CD14-positive monocyte (primary cell): ENCODE measurements at regions not wholly inside any gene's neighbourhood (a gene's known extent, or its start where the extent isn't known, plus 50 kb on each side); places are given as distances from the start of the nearest gene placed in this dataset.
"Not testable (repeated sequence)": the region's sequence is repeated elsewhere in the genome, so short reads cannot be mapped to it uniquely, and the experiment has no call there.

Experiments
- DNase-seq, 3 donors: peaks; one replicate each; pipeline ENCODE4 v3.0.0-alpha.2; 2011 to 2022
- H2AFZ ChIP-seq: 2 replicates; pipeline ENCODE4 v1.6.0; 2012; ENCODE audit warnings: mild to moderate bottlenecking, low read depth, low read length, inconsistent platforms; ENCODE audit not compliant: insufficient read depth, poor library complexity, severe bottlenecking
- H3K27ac ChIP-seq, 2 donors: 1 replicate in 1 of 2; 2 replicates in 1 of 2; pipeline ENCODE4 v1.5.1; 2012 to 2013; ENCODE audit warnings: low read length in 2 of 2, control low read depth in 1 of 2, inconsistent platforms in 1 of 2, low read depth in 1 of 2, mild to moderate bottlenecking in 1 of 2
- H3K27me3 ChIP-seq, 2 donors: one replicate each; pipeline versions ENCODE4 v1.6.0 to v1.6.1; 2011 to 2013; ENCODE audit warnings: low read length in 2 of 2; ENCODE audit not compliant: control insufficient read depth in 2 of 2, insufficient read depth in 2 of 2
- H3K36me3 ChIP-seq, 2 donors: replicated peaks in 1 of 2; 1 replicate in 1 of 2; 2 replicates in 1 of 2; pipeline versions ENCODE4 v1.5.1 to v1.6.1; 2012 to 2013; ENCODE audit warnings: low read length in 2 of 2, control low read depth in 1 of 2, inconsistent platforms in 1 of 2, mild to moderate bottlenecking in 1 of 2; ENCODE audit not compliant: insufficient read depth in 2 of 2, control insufficient read depth in 1 of 2
- H3K4me1 ChIP-seq, 2 donors: 1 replicate in 1 of 2; 2 replicates in 1 of 2; pipeline versions ENCODE4 v1.5.1 to v1.6.1; 2012 to 2013; ENCODE audit warnings: low read length in 2 of 2, control low read depth in 1 of 2, inconsistent platforms in 1 of 2, mild to moderate bottlenecking in 1 of 2, moderate library complexity in 1 of 2; ENCODE audit not compliant: insufficient read depth in 2 of 2, control insufficient read depth in 1 of 2
- H3K4me2 ChIP-seq: replicated peaks from 2 replicates; pipeline ENCODE3; 2012; ENCODE audit warnings: low read length, moderate library complexity, mild to moderate bottlenecking; ENCODE audit not compliant: poor library complexity, severe bottlenecking; ENCODE audit errors: extremely low read depth
- H3K4me3 ChIP-seq, 3 experiments: fragments of 200-600 bp in 1 of 3; sonication (generic) in 1 of 3; replicated peaks in 1 of 3; 1 replicate in 2 of 3; 2 replicates in 1 of 3; pipeline ENCODE4 v1.5.1; 2011 to 2013; ENCODE audit warnings: low read length in 3 of 3, mild to moderate bottlenecking in 3 of 3, control low read depth in 2 of 3, low read depth in 2 of 3, inconsistent platforms in 1 of 3, moderate library complexity in 1 of 3
- H3K79me2 ChIP-seq: 2 replicates; pipeline ENCODE4 v1.6.0; 2012; ENCODE audit warnings: mild to moderate bottlenecking, control low read depth, inconsistent platforms, low read length, moderate library complexity; ENCODE audit not compliant: insufficient read depth
- H3K9ac ChIP-seq: 2 replicates; pipeline ENCODE4 v1.6.0; 2017; ENCODE audit warnings: low read length, mild to moderate bottlenecking; ENCODE audit not compliant: insufficient read depth, poor library complexity, severe bottlenecking
- H3K9me3 ChIP-seq, 2 donors: replicated peaks in 1 of 2; 1 replicate in 1 of 2; 2 replicates in 1 of 2; pipeline versions ENCODE4 v1.5.1 to v1.6.1; 2012 to 2013; ENCODE audit warnings: low read length in 2 of 2, control low read depth in 1 of 2; ENCODE audit not compliant: control insufficient read depth in 1 of 2, insufficient read depth in 1 of 2
- H4K20me1 ChIP-seq: 2 replicates; pipeline ENCODE4 v1.6.0; 2012; ENCODE audit warnings: mild to moderate bottlenecking, low read length, control low read depth, moderate library complexity; ENCODE audit not compliant: insufficient read depth
- H3K27ac Mint-ChIP-seq, 7 donors: one replicate each; pipeline ENCODE4 v1.8.0; 2020; ENCODE audit warnings: mild to moderate bottlenecking in 7 of 7, mixed read lengths in 7 of 7, moderate library complexity in 6 of 7, inconsistent platforms in 2 of 7
- H3K27me3 Mint-ChIP-seq, 3 donors: one replicate each; pipeline ENCODE4 v1.8.0; 2021 to 2022; ENCODE audit warnings: low read depth in 3 of 3, mild to moderate bottlenecking in 3 of 3, mixed read lengths in 3 of 3, moderate library complexity in 3 of 3, inconsistent platforms in 1 of 3
- H3K36me3 Mint-ChIP-seq, 2 donors: one replicate each; pipeline ENCODE4 v1.8.0; 2020; ENCODE audit warnings: mixed read lengths in 2 of 2, inconsistent platforms in 1 of 2, mild to moderate bottlenecking in 1 of 2
- H3K4me1 Mint-ChIP-seq: one replicate; pipeline ENCODE4 v1.8.0; 2020; ENCODE audit warnings: mild to moderate bottlenecking, mixed read lengths
- H3K4me3 Mint-ChIP-seq, 2 donors: one replicate each; pipeline ENCODE4 v1.8.0; 2020; ENCODE audit warnings: mild to moderate bottlenecking in 2 of 2, mixed read lengths in 2 of 2, moderate library complexity in 1 of 2
- H3K9me3 Mint-ChIP-seq, 7 donors: one replicate each; pipeline ENCODE4 v1.8.0; 2020 to 2022; ENCODE audit warnings: mixed read lengths in 7 of 7, mild to moderate bottlenecking in 6 of 7, moderate library complexity in 6 of 7, inconsistent platforms in 2 of 7
- WGBS: methylation state at CpG from one replicate; pipeline ENCODE4 v1.1.5; 2013; ENCODE audit warnings: missing lambda C conversion rate; ENCODE audit not compliant: insufficient coverage; 5-methylcytosine and 5-hydroxymethylcytosine counted together
- intact Hi-C, 2 donors: fragments of 100-400 bp; cut with micrococcal nuclease; formaldehyde crosslinking; loops; one replicate each; pipeline versions ENCODE4 v1.15.0 to v1.15.1; 2023
- TF ChIP-seq, protein P1 (sequence below): fragments of 200-600 bp; IDR thresholded peaks from one replicate; pipeline ENCODE4 v1.8.0; 2022; ENCODE audit warnings: antibody characterized with exemption, mild to moderate bottlenecking

DNA sequence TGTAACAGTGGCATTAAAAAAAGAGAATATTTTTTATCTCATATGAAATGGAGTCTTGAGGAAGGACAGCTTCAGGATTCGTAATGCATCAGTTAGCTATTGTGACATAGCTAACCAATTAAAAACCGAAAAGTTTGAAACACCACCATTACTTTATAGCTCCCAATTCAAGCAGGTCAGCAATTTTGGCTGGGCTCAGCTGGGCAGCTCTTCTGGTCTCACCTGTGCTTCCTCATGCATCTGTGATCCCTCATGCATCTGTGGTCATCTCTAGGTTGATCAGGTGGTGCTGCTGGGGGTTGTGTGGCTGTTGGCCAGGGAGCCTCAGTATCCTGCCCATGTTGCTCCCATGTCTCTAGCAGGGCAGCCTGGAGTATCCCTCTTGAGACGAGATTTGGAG, 76.7 kb upstream of the KCNA1 start:
- no peak overlapping the region for H2AFZ ChIP-seq
- H3K4me3 Mint-ChIP-seq = no peak overlapping the region
- no peak overlapping the region for H3K27ac ChIP-seq
- H3K79me2 ChIP-seq = no peaks in the 10 kb centered on the region
- H3K27ac Mint-ChIP-seq = peak overlapping the region in 1 of 7 donors; percentile 32
- 88% methylated on average over 3 of the region's 3 CpGs for WGBS
- no peaks in the 10 kb centered on the region for H3K27me3 ChIP-seq
- no peaks in the 10 kb centered on the region for H3K4me1 ChIP-seq
- no peak for DNase-seq
- no peaks in the 10 kb centered on the region for H3K36me3 Mint-ChIP-seq
- no peak overlapping the region for H3K9ac ChIP-seq
- H3K9me3 Mint-ChIP-seq = peaks cover 0 to 15% (median 8%) of the 10 kb centered on the region in 7 donors
- H3K4me3 ChIP-seq = no peak overlapping the region
- no peaks in the 10 kb centered on the region for H4K20me1 ChIP-seq
- H3K4me2 ChIP-seq = no peak overlapping the region
- peaks cover 19% of the 10 kb centered on the region for H3K4me1 Mint-ChIP-seq
- H3K36me3 ChIP-seq = no peaks in the 10 kb centered on the region
- peaks cover 4 to 16% (median 11%) of the 10 kb centered on the region in 3 donors for H3K27me3 Mint-ChIP-seq
- peaks cover 0 to 13% of the 10 kb centered on the region in 2 donors for H3K9me3 ChIP-seq
- intact Hi-C loops = no loop called here
- TF ChIP-seq, protein P1, sequence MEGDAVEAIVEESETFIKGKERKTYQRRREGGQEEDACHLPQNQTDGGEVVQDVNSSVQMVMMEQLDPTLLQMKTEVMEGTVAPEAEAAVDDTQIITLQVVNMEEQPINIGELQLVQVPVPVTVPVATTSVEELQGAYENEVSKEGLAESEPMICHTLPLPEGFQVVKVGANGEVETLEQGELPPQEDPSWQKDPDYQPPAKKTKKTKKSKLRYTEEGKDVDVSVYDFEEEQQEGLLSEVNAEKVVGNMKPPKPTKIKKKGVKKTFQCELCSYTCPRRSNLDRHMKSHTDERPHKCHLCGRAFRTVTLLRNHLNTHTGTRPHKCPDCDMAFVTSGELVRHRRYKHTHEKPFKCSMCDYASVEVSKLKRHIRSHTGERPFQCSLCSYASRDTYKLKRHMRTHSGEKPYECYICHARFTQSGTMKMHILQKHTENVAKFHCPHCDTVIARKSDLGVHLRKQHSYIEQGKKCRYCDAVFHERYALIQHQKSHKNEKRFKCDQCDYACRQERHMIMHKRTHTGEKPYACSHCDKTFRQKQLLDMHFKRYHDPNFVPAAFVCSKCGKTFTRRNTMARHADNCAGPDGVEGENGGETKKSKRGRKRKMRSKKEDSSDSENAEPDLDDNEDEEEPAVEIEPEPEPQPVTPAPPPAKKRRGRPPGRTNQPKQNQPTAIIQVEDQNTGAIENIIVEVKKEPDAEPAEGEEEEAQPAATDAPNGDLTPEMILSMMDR = no peak

GRCh38 chr12:4833524-4833923, 76.2 kb upstream of the KCNA1 start:
- no peaks in the 10 kb centered on the region for H3K4me1 ChIP-seq
- no peak overlapping the region for H2AFZ ChIP-seq
- Mint-ChIP-seq H3K36me3 (no peaks in the 10 kb centered on the region), H3K9me3 (peaks cover 0 to 15% (median 8%) of the 10 kb centered on the region in 7 donors), H3K27me3 (peaks cover 4 to 15% (median 10%) of the 10 kb centered on the region in 3 donors), H3K4me1 (peaks cover 19% of the 10 kb centered on the region), H3K27ac (no peak overlapping the region), H3K4me3 (no peak overlapping the region)
- TF ChIP-seq, protein P1 = no peak
- intact Hi-C loops = no loop called here
- no peak overlapping the region for H3K4me3 ChIP-seq
- H4K20me1 ChIP-seq = no peaks in the 10 kb centered on the region
- peaks cover 0 to 13% of the 10 kb centered on the region in 2 donors for H3K9me3 ChIP-seq
- no peak overlapping the region for H3K9ac ChIP-seq
- DNase-seq = no peak
- no peaks in the 10 kb centered on the region for H3K36me3 ChIP-seq
- no peaks in the 10 kb centered on the region for H3K79me2 ChIP-seq
- no peaks in the 10 kb centered on the region for H3K27me3 ChIP-seq
- H3K27ac ChIP-seq = no peak overlapping the region
- no CpG with 5 or more reads among the region's 3 CpGs for WGBS
- H3K4me2 ChIP-seq = no peak overlapping the region

DNA sequence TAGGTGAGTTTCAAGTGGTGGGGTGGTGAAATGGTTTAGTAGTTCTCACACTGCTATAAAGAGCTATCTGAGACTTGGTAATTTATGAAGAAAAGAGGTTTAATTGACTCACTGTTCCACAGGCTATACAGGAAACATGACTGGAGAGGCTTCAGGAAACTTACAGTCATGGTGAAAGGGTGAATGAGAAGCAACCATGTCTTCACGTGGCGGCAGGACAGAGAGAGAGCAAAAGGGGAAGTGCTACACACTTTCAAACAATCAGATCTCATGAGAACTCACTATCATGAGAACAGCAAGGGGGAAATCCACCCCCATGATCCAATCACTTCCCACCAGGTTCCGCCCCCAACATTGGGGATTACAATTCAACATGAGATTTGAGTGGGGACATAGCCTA, 67.3 kb upstream of the KCNA1 start:
- H3K27me3 Mint-ChIP-seq, H3K4me1 Mint-ChIP-seq, H3K27me3 ChIP-seq, H4K20me1 ChIP-seq, H3K36me3 ChIP-seq, H3K27ac ChIP-seq, H3K9ac ChIP-seq, H3K4me1 ChIP-seq, H3K36me3 Mint-ChIP-seq, H3K4me2 ChIP-seq, H3K4me3 ChIP-seq, H3K9me3 Mint-ChIP-seq, H3K9me3 ChIP-seq, H3K79me2 ChIP-seq, intact Hi-C loops, H3K4me3 Mint-ChIP-seq, H2AFZ ChIP-seq: not testable (repeated sequence)
- no CpG with 5 or more reads among the region's 3 CpGs for WGBS
- peak in 1 of 3 donors; percentile 12 for DNase-seq
- peak overlapping the region in 1 of 7 donors; percentile 12 for H3K27ac Mint-ChIP-seq
